Peyer's patch (tissue), 4 donors: ENCODE measurements at regions not wholly inside any gene's neighbourhood (a gene's known extent, or its start where the extent isn't known, plus 50 kb on each side); places are given as distances from the start of the nearest gene placed in this dataset.

Experiments used
- CTCF ChIP-seq, 6 experiments: fragments of 450-650 bp in 4 of 6; fragments of 200-600 bp in 2 of 6; sonication (generic) in 1 of 6; IDR thresholded peaks; one replicate each; pipeline ENCODE4 v1.5.1; 2017 to 2019; ENCODE audit warnings: antibody characterized with exemption in 6 of 6, mild to moderate bottlenecking in 3 of 6, moderate library complexity in 1 of 6
- POLR2A ChIP-seq, 2 donors: fragments of 450-650 bp; IDR thresholded peaks; one replicate each; pipeline ENCODE4 v1.5.1; 2017; ENCODE audit warnings: antibody characterized with exemption in 2 of 2, mild to moderate bottlenecking in 2 of 2, moderate library complexity in 2 of 2

DNA sequence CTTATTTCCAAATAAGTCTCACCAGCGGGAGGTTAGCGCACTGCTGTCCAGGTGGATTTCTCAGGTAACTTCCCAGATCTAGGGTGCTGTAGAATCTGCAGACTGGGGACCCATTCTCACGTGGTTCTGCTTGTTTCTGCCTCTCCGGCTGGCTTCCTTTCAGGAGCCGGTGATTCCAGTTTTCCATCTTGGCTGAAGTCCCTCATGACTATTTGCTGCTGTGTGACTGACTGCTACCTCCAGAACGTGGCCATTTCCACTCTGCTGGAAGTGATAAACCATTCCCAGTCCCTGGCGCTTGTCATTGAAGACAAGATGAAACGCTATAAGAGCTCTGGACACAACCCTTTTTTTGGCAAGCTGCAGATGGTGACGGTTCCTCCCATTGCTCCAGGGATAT is 76.0 kb downstream of the DOP1B start:
- no peak for TF ChIP-seq CTCF (IDR thresholded peaks at IDR 0.05)
- no peak for TF ChIP-seq POLR2A (IDR thresholded peaks at IDR 0.05)
